HepG2 (cell line): ENCODE measurements at regions not wholly inside any gene's neighbourhood (a gene's known extent, or its start where the extent isn't known, plus 50 kb on each side); places are given as distances from the start of the nearest gene placed in this dataset.

Source experiments
- ATAC-seq: fragments of 200-7000 bp; cut with Tn5 transposase; 3 replicates; pipeline ENCODE4 v1.9.1; 2020; ENCODE audit warnings: mild to moderate bottlenecking, moderate library complexity
- BruUV-seq: library from RNA; stranded (reverse); fragments of 400-500 nt; replicated peaks from 2 replicates; lab custom pipeline; 2021; lab: Mats Ljungman, UMichigan
- CTCF ChIA-PET: fragments of 300-600 bp; formaldehyde crosslinking; extraction: SDS; loops from one replicate; lab custom pipeline; 2021; ENCODE audit warnings: low total read pairs, inconsistent platforms, low intra/inter-chr PET ratio; lab: Yijun Ruan, JAX
- POLR2A ChIA-PET: fragments of 350-600 bp; sonication (Branson Sonifier 250); formaldehyde crosslinking; loops from one replicate; lab custom pipeline; 2020; ENCODE audit warnings: antibody characterized with exemption, inconsistent platforms; lab: Yijun Ruan, JAX
- DNase-seq: peaks from one replicate; pipeline ENCODE4 v3.0.0-alpha.2; 2015; ENCODE audit warnings: low spot score
- FAIRE-seq: peaks from 3 replicates; lab custom pipeline; 2011; peaks lifted over from hg19 to GRCh38; lab: Jason Lieb, UNC
- H2AFZ ChIP-seq: one replicate; pipeline ENCODE4 v1.6.1; 2011; ENCODE audit warnings: low read length, inconsistent platforms
- H3K27ac ChIP-seq: fragments of 300-600 bp; 3 replicates; pipeline ENCODE4 v1.8.0; 2011; ENCODE audit warnings: mixed run types, mild to moderate bottlenecking, mixed read lengths, low read length, inconsistent platforms; ENCODE audit not compliant: insufficient read depth; ENCODE audit errors: extremely low read length
- H3K27me3 ChIP-seq, 2 experiments: fragments of 200-600 bp in 1 of 2; 2 replicates in 1 of 2; 3 replicates in 1 of 2; pipeline versions ENCODE4 v1.6.0 to v1.8.0; 2011; ENCODE audit warnings: low read length in 2 of 2, mild to moderate bottlenecking in 2 of 2, moderate library complexity in 2 of 2, inconsistent platforms in 1 of 2; ENCODE audit not compliant: insufficient read depth in 2 of 2, control insufficient read depth in 1 of 2
- H3K36me3 ChIP-seq, 2 experiments: fragments of 200-600 bp in 1 of 2; replicated peaks in 1 of 2; 2 replicates in 1 of 2; 3 replicates in 1 of 2; pipeline versions ENCODE4 v1.5.1 to v1.8.0; 2011; ENCODE audit warnings: low read length in 2 of 2, inconsistent platforms in 1 of 2; ENCODE audit not compliant: insufficient read depth in 2 of 2, control insufficient read depth in 1 of 2
- H3K4me1 ChIP-seq: 2 replicates; pipeline ENCODE4 v1.5.1; 2012; ENCODE audit warnings: low read length, inconsistent platforms; ENCODE audit not compliant: insufficient read depth
- H3K4me2 ChIP-seq: 2 replicates; pipeline ENCODE4 v1.6.0; 2011; ENCODE audit warnings: low read depth, low read length, inconsistent platforms
- H3K4me3 ChIP-seq, 3 experiments: fragments of 200-600 bp in 1 of 3; sonication (generic), shearing (Covaris generic) in 1 of 3; replicated peaks in 1 of 3; 2 replicates each; pipeline ENCODE4 v1.5.1; 2011 to 2016; ENCODE audit warnings: low read length in 3 of 3, inconsistent platforms in 2 of 3, low read depth in 2 of 3, mild to moderate bottlenecking in 2 of 3, control low read depth in 1 of 3, mixed read lengths in 1 of 3; ENCODE audit not compliant: insufficient read depth in 1 of 3
- H3K79me2 ChIP-seq: one replicate; pipeline ENCODE4 v1.6.1; 2011; ENCODE audit warnings: low read length, inconsistent platforms; ENCODE audit not compliant: insufficient read depth
- H3K9ac ChIP-seq: 2 replicates; pipeline ENCODE4 v1.6.0; 2011; ENCODE audit warnings: mild to moderate bottlenecking, low read depth, low read length, inconsistent platforms; ENCODE audit not compliant: insufficient read depth
- H3K9me3 ChIP-seq: 2 replicates; pipeline ENCODE4 v1.5.1; 2012; ENCODE audit warnings: mild to moderate bottlenecking, low read length
- H4K20me1 ChIP-seq: 2 replicates; pipeline ENCODE4 v1.6.0; 2011; ENCODE audit warnings: inconsistent platforms, mild to moderate bottlenecking, low read length, moderate library complexity; ENCODE audit not compliant: insufficient read depth
- EHMT2 ChIP-seq: fragments of 200-600 bp; sonication (generic); IDR thresholded peaks from 2 replicates; pipeline ENCODE4 v1.7.0; 2017; ENCODE audit warnings: antibody characterized with exemption, low read depth, low read length, borderline replicate concordance
- ETV6 ChIP-seq: sonication (generic); formaldehyde crosslinking; conservative IDR thresholded peaks from 2 replicates; pipeline ENCODE4 v1.4.0; 2020; ENCODE audit warnings: missing genetic modification reagents
- FOXC1 ChIP-seq: sonication (generic); formaldehyde crosslinking; IDR thresholded peaks from 2 replicates; pipeline ENCODE4 v1.8.0; 2022; ENCODE audit warnings: mild to moderate bottlenecking, missing genetic modification reagents, borderline replicate concordance
- FOXJ3 ChIP-seq: sonication (generic); formaldehyde crosslinking; IDR thresholded peaks from 2 replicates; pipeline ENCODE4 v1.4.0; 2020; ENCODE audit warnings: missing genetic modification reagents, mild to moderate bottlenecking, borderline replicate concordance
- MTF1 ChIP-seq: sonication (generic); formaldehyde crosslinking; IDR thresholded peaks from 2 replicates; pipeline ENCODE4 v1.5.0; 2020; ENCODE audit warnings: missing genetic modification reagents
- RFX5 ChIP-seq: IDR thresholded peaks from 2 replicates; pipeline ENCODE4 v1.6.1; 2011; ENCODE audit warnings: low read depth, low read length, improper control_type of control experiment
- RXRB ChIP-seq: IDR thresholded peaks from 2 replicates; pipeline ENCODE4 v1.6.1; 2016; ENCODE audit warnings: borderline replicate concordance, missing genetic modification reagents, missing compliant biosample characterization
- SMARCC2 ChIP-seq: fragments of 450-650 bp; IDR thresholded peaks from 2 replicates; pipeline ENCODE4 v1.6.1; 2017; ENCODE audit warnings: antibody characterized with exemption, mild to moderate bottlenecking
- ZFP82 ChIP-seq: sonication (generic); formaldehyde crosslinking; IDR thresholded peaks from 2 replicates; pipeline ENCODE4 v1.5.1; 2020; ENCODE audit warnings: mild to moderate bottlenecking, missing genetic modification reagents, borderline replicate concordance
- ZNF292 ChIP-seq: sonication (generic); formaldehyde crosslinking; IDR thresholded peaks from 2 replicates; pipeline ENCODE4 v1.8.1; 2022; ENCODE audit warnings: mild to moderate bottlenecking, low read depth, missing genetic modification reagents, borderline replicate concordance
- ZNF75D ChIP-seq: sonication (generic); formaldehyde crosslinking; IDR thresholded peaks from 2 replicates; pipeline ENCODE4 v1.8.1; 2023; ENCODE audit warnings: missing genetic modification reagents, mild to moderate bottlenecking, borderline replicate concordance
- WGBS: methylation state at CpG from one replicate; pipeline ENCODE4 v1.1.6; 2017; ENCODE audit warnings: low lambda C conversion rate; 5-methylcytosine and 5-hydroxymethylcytosine counted together
- in situ Hi-C: cut with HindIII; loops from 2 replicates; pipeline ENCODE4 v1.10.0; 2017; ENCODE audit warnings: low pct_unique_long_range_greater_than_20kb; ENCODE audit not compliant: extremely low pct_ligation_motif_present
- intact Hi-C: fragments of 100-400 bp; cut with micrococcal nuclease; formaldehyde crosslinking; loops from one replicate; pipeline ENCODE4 v1.10.0; 2022; ENCODE audit not compliant: unreplicated experiment
- TF ChIP-seq, protein P1 (sequence below): sonication (generic); formaldehyde crosslinking; IDR thresholded peaks from 2 replicates; pipeline ENCODE4 v1.4.0; 2020; ENCODE audit warnings: mild to moderate bottlenecking, missing genetic modification reagents
- TF ChIP-seq, protein P2 (sequence below): IDR thresholded peaks from 2 replicates; pipeline ENCODE4 v1.6.1; 2016; ENCODE audit warnings: control low read depth

DNA sequence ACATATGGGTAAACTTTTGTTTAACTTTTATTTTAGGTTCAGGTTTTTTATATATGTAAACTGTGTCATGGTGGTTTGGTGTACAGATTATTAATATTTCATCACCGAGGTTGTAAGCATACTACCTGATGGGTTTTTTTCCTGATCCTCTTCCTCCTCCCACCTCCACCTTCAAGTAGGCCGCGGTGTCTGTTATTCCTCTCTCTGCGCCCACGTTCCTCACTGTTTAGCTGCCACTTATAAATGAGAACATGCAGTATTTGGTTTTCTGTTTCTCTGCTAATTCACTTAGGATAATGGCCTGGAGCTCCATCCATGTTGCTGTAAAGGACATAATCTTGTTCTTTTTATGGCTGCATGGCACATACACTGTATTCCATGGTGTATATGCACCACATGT is 1000.0 kb upstream of the CELF2 start:
- H3K4me2 ChIP-seq, result no peak overlapping the region
- H3K4me1 ChIP-seq, result no peaks in the 10 kb centered on the region
- H3K27ac ChIP-seq, result no peak overlapping the region
- ChIA-PET POLR2A (no interaction called here), CTCF (no interaction called here)
- H3K27me3 ChIP-seq, result no peaks in the 10 kb centered on the region; a peak in 1 of 5 replicates
- ATAC-seq (no peak), DNase-seq (no peak), FAIRE-seq (no peak)
- no peaks in the 10 kb centered on the region for H4K20me1 ChIP-seq
- peaks cover 84% of the 10 kb centered on the region for H3K9me3 ChIP-seq
- in situ Hi-C loops, result no loop called here
- intact Hi-C loops, result no loop called here
- H3K9ac ChIP-seq, result no peak overlapping the region
- 49% methylated on average over 5 of the region's 5 CpGs for WGBS
- H3K4me3 ChIP-seq, result no peak overlapping the region
- no peaks in the 10 kb centered on the region for H3K79me2 ChIP-seq
- no peaks in the 10 kb centered on the region for H3K36me3 ChIP-seq
- H2AFZ ChIP-seq, result no peak overlapping the region
- BruUV-seq, result no TSS peak
- TF ChIP-seq MTF1 (no peak), EHMT2 (no peak), ZNF292 (CRISPR knock-in tag) (no peak), FOXC1 (no peak), RFX5 (no peak), ETV6 (CRISPR knock-in tag) (no peak), ZFP82 (CRISPR knock-in tag) (no peak), RXRB (CRISPR knock-in tag) (no peak), FOXJ3 (CRISPR knock-in tag) (no peak), ZNF75D (CRISPR knock-in tag) (no peak), SMARCC2 (no peak)
- TF ChIP-seq, protein P1, sequence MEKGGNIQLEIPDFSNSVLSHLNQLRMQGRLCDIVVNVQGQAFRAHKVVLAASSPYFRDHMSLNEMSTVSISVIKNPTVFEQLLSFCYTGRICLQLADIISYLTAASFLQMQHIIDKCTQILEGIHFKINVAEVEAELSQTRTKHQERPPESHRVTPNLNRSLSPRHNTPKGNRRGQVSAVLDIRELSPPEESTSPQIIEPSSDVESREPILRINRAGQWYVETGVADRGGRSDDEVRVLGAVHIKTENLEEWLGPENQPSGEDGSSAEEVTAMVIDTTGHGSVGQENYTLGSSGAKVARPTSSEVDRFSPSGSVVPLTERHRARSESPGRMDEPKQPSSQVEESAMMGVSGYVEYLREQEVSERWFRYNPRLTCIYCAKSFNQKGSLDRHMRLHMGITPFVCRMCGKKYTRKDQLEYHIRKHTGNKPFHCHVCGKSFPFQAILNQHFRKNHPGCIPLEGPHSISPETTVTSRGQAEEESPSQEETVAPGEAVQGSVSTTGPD (CRISPR knock-in tag), result no peak
- TF ChIP-seq, protein P2, sequence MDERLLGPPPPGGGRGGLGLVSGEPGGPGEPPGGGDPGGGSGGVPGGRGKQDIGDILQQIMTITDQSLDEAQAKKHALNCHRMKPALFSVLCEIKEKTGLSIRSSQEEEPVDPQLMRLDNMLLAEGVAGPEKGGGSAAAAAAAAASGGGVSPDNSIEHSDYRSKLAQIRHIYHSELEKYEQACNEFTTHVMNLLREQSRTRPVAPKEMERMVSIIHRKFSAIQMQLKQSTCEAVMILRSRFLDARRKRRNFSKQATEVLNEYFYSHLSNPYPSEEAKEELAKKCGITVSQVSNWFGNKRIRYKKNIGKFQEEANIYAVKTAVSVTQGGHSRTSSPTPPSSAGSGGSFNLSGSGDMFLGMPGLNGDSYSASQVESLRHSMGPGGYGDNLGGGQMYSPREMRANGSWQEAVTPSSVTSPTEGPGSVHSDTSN, result no peak
- TF ChIP-seq, all 625 proteins: peak for 0
